H1 (cell line): ENCODE measurements at regions not wholly inside any gene's neighbourhood (a gene's known extent, or its start where the extent isn't known, plus 50 kb on each side); places are given as distances from the start of the nearest gene placed in this dataset.

Source experiments
- ATF2 ChIP-seq: IDR thresholded peaks from 2 replicates; pipeline ENCODE4 v1.6.1; 2012; ENCODE audit warnings: low read length, inconsistent platforms
- CBX8 ChIP-seq: fragments of 300-800, 300-1000 bp; sonication (generic); IDR thresholded peaks from 2 replicates; pipeline ENCODE4 v1.7.1; 2016; ENCODE audit warnings: low read depth, low read length, borderline replicate concordance
- CREB1 ChIP-seq: IDR thresholded peaks from 2 replicates; pipeline ENCODE4 v1.6.1; 2012; ENCODE audit warnings: inconsistent platforms
- HDAC6 ChIP-seq: IDR thresholded peaks from one replicate; pipeline ENCODE4 v1.7.1; 2012; ENCODE audit warnings: low read depth, mild to moderate bottlenecking, inconsistent platforms, low read length, moderate library complexity
- SIRT6 ChIP-seq: IDR thresholded peaks from one replicate; pipeline ENCODE4 v1.7.1; 2012; ENCODE audit warnings: low read length, inconsistent platforms
- TCF12 ChIP-seq: IDR thresholded peaks from 2 replicates; pipeline ENCODE4 v1.6.1; 2011; ENCODE audit warnings: low read depth, mild to moderate bottlenecking, low read length

- TF ChIP-seq CREB1, result no peak
- no peak for TF ChIP-seq CBX8
- TF ChIP-seq HDAC6, result no peak
- no peak for TF ChIP-seq SIRT6
- TF ChIP-seq ATF2, result no peak
- TF ChIP-seq TCF12, result no peak
These were observed 144.9 kb upstream of the CCDC196 start (continued) for GRCh38 chr14:66341239-66341638.
